RWPE2 (cell line): ENCODE measurements at regions not wholly inside any gene's neighbourhood (a gene's known extent, or its start where the extent isn't known, plus 50 kb on each side); places are given as distances from the start of the nearest gene placed in this dataset.

ENCODE experiments used
- ATAC-seq: fragments of 200-7000 bp; cut with Tn5 transposase; 3 replicates; pipeline ENCODE4 v1.9.1; 2021; ENCODE audit warnings: low read depth
- DNase-seq: peaks from one replicate; pipeline ENCODE4 v3.0.0-alpha.2; 2020; ENCODE audit warnings: low spot score
- H3K27ac ChIP-seq: fragments of 450-650 bp; 2 replicates; pipeline ENCODE4 v1.5.1; 2017; ENCODE audit warnings: mild to moderate bottlenecking; ENCODE audit not compliant: poor library complexity, severe bottlenecking
- H3K27me3 ChIP-seq: fragments of 250-450 bp; sonication (Bioruptor Pico); 2 replicates; pipeline ENCODE4 v1.5.1; 2021; ENCODE audit warnings: mild to moderate bottlenecking, moderate library complexity; ENCODE audit not compliant: insufficient read depth, poor library complexity, severe bottlenecking
- H3K36me3 ChIP-seq: fragments of 250-450 bp; sonication (Bioruptor Pico); 2 replicates; pipeline ENCODE4 v1.5.1; 2020; ENCODE audit warnings: low read depth, mild to moderate bottlenecking, moderate library complexity
- H3K4me1 ChIP-seq: fragments of 250-450 bp; sonication (Bioruptor Pico); 2 replicates; pipeline ENCODE4 v1.5.1; 2021; ENCODE audit warnings: mild to moderate bottlenecking, moderate library complexity; ENCODE audit not compliant: insufficient read depth, poor library complexity, severe bottlenecking
- H3K4me3 ChIP-seq: fragments of 250-450 bp; sonication (Bioruptor Pico); 2 replicates; pipeline ENCODE4 v1.5.1; 2021; ENCODE audit warnings: mild to moderate bottlenecking, moderate library complexity; ENCODE audit not compliant: severe bottlenecking
- H3K9me3 ChIP-seq: fragments of 250-450 bp; sonication (Bioruptor Pico); 2 replicates; pipeline ENCODE4 v1.5.1; 2021; ENCODE audit warnings: mild to moderate bottlenecking, moderate library complexity; ENCODE audit not compliant: severe bottlenecking
- TF ChIP-seq, protein P1 (sequence below): fragments of 450-650 bp; IDR thresholded peaks from one replicate; pipeline ENCODE4 v1.5.1; 2017; ENCODE audit warnings: mild to moderate bottlenecking, moderate library complexity; ENCODE audit not compliant: poor library complexity, severe bottlenecking

- no peaks in the 10 kb centered on the region for H3K4me1 ChIP-seq
- H3K9me3 ChIP-seq = no peaks in the 10 kb centered on the region
- no peaks in the 10 kb centered on the region for H3K27me3 ChIP-seq
- DNase-seq = no peak
- no peak for ATAC-seq
- TF ChIP-seq, protein P1, sequence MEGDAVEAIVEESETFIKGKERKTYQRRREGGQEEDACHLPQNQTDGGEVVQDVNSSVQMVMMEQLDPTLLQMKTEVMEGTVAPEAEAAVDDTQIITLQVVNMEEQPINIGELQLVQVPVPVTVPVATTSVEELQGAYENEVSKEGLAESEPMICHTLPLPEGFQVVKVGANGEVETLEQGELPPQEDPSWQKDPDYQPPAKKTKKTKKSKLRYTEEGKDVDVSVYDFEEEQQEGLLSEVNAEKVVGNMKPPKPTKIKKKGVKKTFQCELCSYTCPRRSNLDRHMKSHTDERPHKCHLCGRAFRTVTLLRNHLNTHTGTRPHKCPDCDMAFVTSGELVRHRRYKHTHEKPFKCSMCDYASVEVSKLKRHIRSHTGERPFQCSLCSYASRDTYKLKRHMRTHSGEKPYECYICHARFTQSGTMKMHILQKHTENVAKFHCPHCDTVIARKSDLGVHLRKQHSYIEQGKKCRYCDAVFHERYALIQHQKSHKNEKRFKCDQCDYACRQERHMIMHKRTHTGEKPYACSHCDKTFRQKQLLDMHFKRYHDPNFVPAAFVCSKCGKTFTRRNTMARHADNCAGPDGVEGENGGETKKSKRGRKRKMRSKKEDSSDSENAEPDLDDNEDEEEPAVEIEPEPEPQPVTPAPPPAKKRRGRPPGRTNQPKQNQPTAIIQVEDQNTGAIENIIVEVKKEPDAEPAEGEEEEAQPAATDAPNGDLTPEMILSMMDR = no peak
- no peak overlapping the region for H3K4me3 ChIP-seq
- no peak overlapping the region for H3K27ac ChIP-seq
- no peaks in the 10 kb centered on the region for H3K36me3 ChIP-seq
These were observed 146.8 kb downstream of the SMC2 start for GRCh38 chr9:104240890-104241289.

DNA sequence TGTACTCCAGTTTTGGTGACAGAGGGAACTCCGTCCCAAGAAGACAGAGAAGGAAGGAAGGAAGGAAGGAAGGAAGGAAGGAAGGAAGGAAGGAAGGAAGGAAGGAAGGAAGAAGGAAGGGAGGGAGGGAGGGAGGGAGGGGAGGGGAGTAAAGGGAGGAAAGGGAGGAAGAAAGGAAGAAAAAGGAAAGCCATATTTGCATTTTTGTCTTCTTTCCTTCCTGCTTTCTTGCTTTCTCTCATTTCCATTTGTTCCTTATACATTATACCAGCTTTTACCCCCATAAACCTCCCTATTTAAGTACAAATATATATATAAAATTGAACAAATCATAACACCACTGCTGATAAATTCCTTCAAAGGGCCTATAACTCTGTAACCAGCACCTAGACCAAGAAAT lies 151.8 kb downstream of the SMC2 start:
- Histone ChIP-seq H3K9me3 (no peaks in the 10 kb centered on the region), H3K4me3 (no peak overlapping the region), H3K27me3 (no peaks in the 10 kb centered on the region), H3K27ac (no peak overlapping the region), H3K36me3 (no peaks in the 10 kb centered on the region), H3K4me1 (no peaks in the 10 kb centered on the region)
- no peak for DNase-seq
- TF ChIP-seq, protein P1 = no peak
- no peak for ATAC-seq

- DNase-seq (no peak), ATAC-seq (no peak)
- no peaks in the 10 kb centered on the region for H3K9me3 ChIP-seq
- no peak overlapping the region for H3K4me3 ChIP-seq
- H3K27ac ChIP-seq = no peak overlapping the region
- H3K36me3 ChIP-seq = no peaks in the 10 kb centered on the region
- H3K4me1 ChIP-seq = no peaks in the 10 kb centered on the region
- TF ChIP-seq, protein P1 = no peak
- H3K27me3 ChIP-seq = no peaks in the 10 kb centered on the region
These were observed 153.9 kb downstream of the SMC2 start for GRCh38 chr9:104247899-104248460.

DNA sequence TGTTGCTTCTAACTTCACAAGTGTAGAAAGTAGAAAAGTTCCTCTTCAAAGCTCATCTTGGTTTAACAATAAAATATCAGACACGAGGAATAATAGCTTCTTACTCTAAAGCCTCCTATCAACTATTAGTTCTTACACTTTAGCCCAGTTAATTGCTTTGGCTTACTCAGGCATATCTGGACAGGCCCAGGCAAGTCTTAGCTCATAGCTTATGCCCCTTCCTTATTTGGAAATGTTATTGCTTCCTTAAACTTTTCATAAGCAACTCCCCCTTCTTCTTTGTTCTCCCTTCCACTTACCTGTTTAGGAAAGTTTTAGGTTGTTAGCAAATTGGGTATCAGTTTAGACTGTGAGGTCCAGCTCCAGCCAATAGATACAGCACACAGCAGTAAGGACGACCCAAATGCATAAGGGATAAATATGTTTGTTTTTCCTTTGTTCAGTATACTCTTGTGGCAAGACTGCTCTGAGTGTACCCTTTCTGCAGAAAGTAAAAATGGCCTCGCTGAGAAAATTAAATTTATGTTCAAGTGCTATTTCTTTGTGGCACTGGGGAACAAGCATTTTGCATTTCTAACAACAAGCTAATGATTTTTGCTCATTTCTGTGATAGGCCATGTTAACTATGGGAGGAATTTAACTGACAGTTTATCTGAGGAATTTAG lies 162.1 kb downstream of the SMC2 start:
- no peak overlapping the region for H3K27ac ChIP-seq
- peaks cover 10% of the 10 kb centered on the region for H3K4me1 ChIP-seq
- DNase-seq (no peak), ATAC-seq (no peak)
- H3K9me3 ChIP-seq = peaks cover 4% of the 10 kb centered on the region
- no peaks in the 10 kb centered on the region for H3K36me3 ChIP-seq
- TF ChIP-seq, protein P1 = no peak
- H3K27me3 ChIP-seq = no peaks in the 10 kb centered on the region
- no peak overlapping the region for H3K4me3 ChIP-seq

- Histone ChIP-seq H3K4me3 (no peak overlapping the region), H3K27me3 (no peaks in the 10 kb centered on the region), H3K9me3 (peaks cover 4% of the 10 kb centered on the region), H3K4me1 (peaks cover 10% of the 10 kb centered on the region), H3K27ac (no peak overlapping the region), H3K36me3 (no peaks in the 10 kb centered on the region)
- TF ChIP-seq, protein P1 = no peak
- ATAC-seq (no peak), DNase-seq (no peak)
These were observed 162.6 kb downstream of the SMC2 start for GRCh38 chr9:104256696-104257062.
